ENCODE measurements at regions not wholly inside any gene's neighbourhood (a gene's known extent, or its start where the extent isn't known, plus 50 kb on each side); places are given as distances from the start of the nearest gene placed in this dataset.

GRCh38 chr9:20255052-20255451, 367.2 kb downstream of the MLLT3 start:
- Mint-ChIP-seq H3K27ac (no peak overlapping the region), H3K9me3 (no peaks in the 10 kb centered on the region), H3K36me3 (no peaks in the 10 kb centered on the region), H3K27me3 (ENCODE audit: low read depth) (no peaks in the 10 kb centered on the region; the same call in none of the 2 replicates), H3K4me3 (no peak overlapping the region), H3K4me1 (no peaks in the 10 kb centered on the region)
- ChIA-PET CTCF (no interaction called here), POLR2A (no interaction called here)
- DNase-seq (ENCODE audit: low spot score) (no peak), ATAC-seq (no peak)
- no peak for TF ChIP-seq TEAD1 (CRISPR knock-in tag; IDR thresholded peaks at IDR 0.05)
- TF ChIP-seq RELA (CRISPR knock-in tag; IDR thresholded peaks at IDR 0.05; ENCODE audit: borderline replicate concordance) = no peak
- TF ChIP-seq ZMAT4 (CRISPR knock-in tag; IDR thresholded peaks at IDR 0.05) = no peak
- TF ChIP-seq TP53 (CRISPR knock-in tag; IDR thresholded peaks at IDR 0.05) = no peak
- TF ChIP-seq GTF2I (CRISPR knock-in tag; conservative IDR thresholded peaks at IDR 0.05) = no peak
- TF ChIP-seq IRF2 (CRISPR knock-in tag; IDR thresholded peaks at IDR 0.05; ENCODE audit: borderline replicate concordance, low read depth) = no peak
- no peak for TF ChIP-seq HMGA2 (CRISPR knock-in tag; IDR thresholded peaks at IDR 0.05)
- TF ChIP-seq AR (CRISPR knock-in tag; IDR thresholded peaks at IDR 0.05) = no peak
- TF ChIP-seq MYBL2 (CRISPR knock-in tag; IDR thresholded peaks at IDR 0.05) = no peak
- no peak for TF ChIP-seq ZNF263 (CRISPR knock-in tag; IDR thresholded peaks at IDR 0.05; ENCODE audit: low read depth)
- no peak for TF ChIP-seq USF2 (CRISPR knock-in tag; IDR thresholded peaks at IDR 0.05)
- no peak for TF ChIP-seq MXD4 (CRISPR knock-in tag; IDR thresholded peaks at IDR 0.05; ENCODE audit: borderline replicate concordance)

- DNase-seq (ENCODE audit: low spot score) (no peak), ATAC-seq (no peak)
- no peak overlapping the region for H3K4me3 Mint-ChIP-seq
- TF ChIP-seq ZNF317 (CRISPR knock-in tag; IDR thresholded peaks at IDR 0.05; ENCODE audit: borderline replicate concordance, low read depth) (no peak), PREB (CRISPR knock-in tag; IDR thresholded peaks at IDR 0.05; ENCODE audit: borderline replicate concordance) (no peak), PRRX2 (CRISPR knock-in tag; IDR thresholded peaks at IDR 0.05) (no peak), RELA (CRISPR knock-in tag; IDR thresholded peaks at IDR 0.05; ENCODE audit: borderline replicate concordance) (no peak), ARID4B (CRISPR knock-in tag; IDR thresholded peaks at IDR 0.05; ENCODE audit: borderline replicate concordance) (no peak), CREB1 (CRISPR knock-in tag; IDR thresholded peaks at IDR 0.05) (no peak), E2F1 (CRISPR knock-in tag; IDR thresholded peaks at IDR 0.05) (no peak), NR1H2 (CRISPR knock-in tag; IDR thresholded peaks at IDR 0.05) (no peak), TP53 (CRISPR knock-in tag; IDR thresholded peaks at IDR 0.05) (no peak), MXD4 (CRISPR knock-in tag; IDR thresholded peaks at IDR 0.05; ENCODE audit: borderline replicate concordance) (no peak), ETV6 (CRISPR knock-in tag; IDR thresholded peaks at IDR 0.05) (no peak), ZBTB43 (CRISPR knock-in tag; IDR thresholded peaks at IDR 0.05) (no peak), IRF2 (CRISPR knock-in tag; IDR thresholded peaks at IDR 0.05; ENCODE audit: borderline replicate concordance, low read depth) (no peak)
- H3K4me1 Mint-ChIP-seq = no peaks in the 10 kb centered on the region
- H3K9me3 Mint-ChIP-seq = peaks cover 5% of the 10 kb centered on the region
- ChIA-PET POLR2A (no interaction called here), CTCF (no interaction called here)
- no peaks in the 10 kb centered on the region; the same call in none of the 2 replicates for H3K27me3 Mint-ChIP-seq (ENCODE audit: low read depth)
- H3K36me3 Mint-ChIP-seq = no peaks in the 10 kb centered on the region; the same call in 1 of the 2 replicates
- H3K27ac Mint-ChIP-seq = no peak overlapping the region
These were observed 368.7 kb downstream of the MLLT3 start for GRCh38 chr9:20253635-20254034.
